ENCODE measurements at regions not wholly inside any gene's neighbourhood (a gene's known extent, or its start where the extent isn't known, plus 50 kb on each side); places are given as distances from the start of the nearest gene placed in this dataset.
"Not testable (repeated sequence)": the region's sequence is repeated elsewhere in the genome, so short reads cannot be mapped to it uniquely, and the experiment has no call there.

GRCh38 chr6:4480788-4481735 is 295.1 kb upstream of the CDYL start:
- DNase-seq (ENCODE audit: low read depth) (no peak), FAIRE-seq (no peak)
- no peak overlapping the region for H3K4me3 ChIP-seq (ENCODE audit: low read depth, low read length)
- peaks cover 2% of the 10 kb centered on the region for H3K27me3 ChIP-seq (ENCODE audit: control insufficient read depth, insufficient read depth, low read length)
- no peak for TF ChIP-seq CTCF (IDR thresholded peaks at IDR 0.05; ENCODE audit: insufficient read depth, low read length, severe bottlenecking)
- no peaks in the 10 kb centered on the region for H3K36me3 ChIP-seq (ENCODE audit: control insufficient read depth, insufficient read depth, low read length)

GRCh38 chr6:4478098-4478497 is 298.1 kb upstream of the CDYL start:
- Histone ChIP-seq H3K27me3 (ENCODE audit: control insufficient read depth, insufficient read depth, low read length) (peaks cover 2% of the 10 kb centered on the region), H3K4me3 (ENCODE audit: low read depth, low read length) (no peak overlapping the region), H3K36me3 (ENCODE audit: control insufficient read depth, insufficient read depth, low read length) (no peaks in the 10 kb centered on the region)
- DNase-seq (ENCODE audit: low read depth), result no peak
- FAIRE-seq, result no peak
- no peak for TF ChIP-seq CTCF (IDR thresholded peaks at IDR 0.05; ENCODE audit: insufficient read depth, low read length, severe bottlenecking)

- TF ChIP-seq CTCF (IDR thresholded peaks at IDR 0.05; ENCODE audit: insufficient read depth, low read length, severe bottlenecking), result no peak
- DNase-seq (ENCODE audit: low read depth), result no peak
- no peaks in the 10 kb centered on the region for H3K27me3 ChIP-seq (ENCODE audit: control insufficient read depth, insufficient read depth, low read length)
- no peak for FAIRE-seq
- H3K36me3 ChIP-seq (ENCODE audit: control insufficient read depth, insufficient read depth, low read length), result no peaks in the 10 kb centered on the region
- no peak overlapping the region for H3K4me3 ChIP-seq (ENCODE audit: low read depth, low read length)
These were observed 301.4 kb upstream of the CDYL start for GRCh38 chr6:4474810-4475209.

- FAIRE-seq (no peak), DNase-seq (ENCODE audit: low read depth) (no peak)
- Histone ChIP-seq H3K4me3 (ENCODE audit: low read depth, low read length) (no peak overlapping the region), H3K36me3 (ENCODE audit: control insufficient read depth, insufficient read depth, low read length) (no peaks in the 10 kb centered on the region), H3K27me3 (ENCODE audit: control insufficient read depth, insufficient read depth, low read length) (no peaks in the 10 kb centered on the region)
- TF ChIP-seq CTCF (IDR thresholded peaks at IDR 0.05; ENCODE audit: insufficient read depth, low read length, severe bottlenecking), result no peak
These were observed 303.1 kb upstream of the CDYL start for GRCh38 chr6:4472969-4473642.

- Histone ChIP-seq H3K4me3 (ENCODE audit: low read depth, low read length) (no peak overlapping the region), H3K27me3 (ENCODE audit: control insufficient read depth, insufficient read depth, low read length) (no peaks in the 10 kb centered on the region), H3K36me3 (ENCODE audit: control insufficient read depth, insufficient read depth, low read length) (no peaks in the 10 kb centered on the region)
- TF ChIP-seq CTCF (IDR thresholded peaks at IDR 0.05; ENCODE audit: insufficient read depth, low read length, severe bottlenecking), result no peak
- DNase-seq (ENCODE audit: low read depth) (no peak), FAIRE-seq (no peak)
These were observed 304.0 kb upstream of the CDYL start for GRCh38 chr6:4472222-4472621.

GRCh38 chr6:4471515-4471914 is 304.7 kb upstream of the CDYL start:
- not testable (repeated sequence) for FAIRE-seq; DNase-seq (ENCODE audit: low read depth); H3K4me3 ChIP-seq (ENCODE audit: low read depth, low read length); H3K36me3 ChIP-seq (ENCODE audit: control insufficient read depth, insufficient read depth, low read length); H3K27me3 ChIP-seq (ENCODE audit: control insufficient read depth, insufficient read depth, low read length)

Data from bronchial epithelial cell (primary cell).